Astrocyte (in vitro differentiated cells and primary cell): ENCODE measurements at regions not wholly inside any gene's neighbourhood (a gene's known extent, or its start where the extent isn't known, plus 50 kb on each side); places are given as distances from the start of the nearest gene placed in this dataset.

Experiments used
- DNase-seq: peaks from one replicate; pipeline ENCODE4 v3.0.0-alpha.2; 2010; ENCODE audit warnings: low read depth
- FAIRE-seq: peaks from 2 replicates; lab custom pipeline; 2011; peaks lifted over from hg19 to GRCh38; lab: Jason Lieb, UNC
- H2AFZ ChIP-seq: 2 replicates; pipeline ENCODE4 v1.6.0; 2012; ENCODE audit warnings: low read depth, low read length, inconsistent platforms
- H3K27ac ChIP-seq: 2 replicates; pipeline ENCODE4 v1.5.1; 2011; ENCODE audit warnings: low read depth, low read length, inconsistent platforms
- H3K27me3 ChIP-seq: 2 replicates; pipeline ENCODE4 v1.6.0; 2011; ENCODE audit warnings: low read length, inconsistent platforms; ENCODE audit not compliant: insufficient read depth
- H3K36me3 ChIP-seq: 2 replicates; pipeline ENCODE4 v1.5.1; 2011; ENCODE audit warnings: low read length, inconsistent platforms; ENCODE audit not compliant: insufficient read depth
- H3K4me1 ChIP-seq: 2 replicates; pipeline ENCODE4 v1.5.1; 2011; ENCODE audit warnings: low read length, inconsistent platforms; ENCODE audit not compliant: insufficient read depth
- H3K4me2 ChIP-seq: 2 replicates; pipeline ENCODE4 v1.6.0; 2012; ENCODE audit warnings: low read length, inconsistent platforms
- H3K4me3 ChIP-seq: 2 replicates; pipeline ENCODE4 v1.5.1; 2011; ENCODE audit warnings: low read depth, mild to moderate bottlenecking, low read length, inconsistent platforms; ENCODE audit not compliant: insufficient read depth
- H3K79me2 ChIP-seq: 2 replicates; pipeline ENCODE4 v1.6.0; 2012; ENCODE audit warnings: mild to moderate bottlenecking, low read length, inconsistent platforms; ENCODE audit not compliant: insufficient read depth
- H3K9ac ChIP-seq: 2 replicates; pipeline ENCODE4 v1.6.0; 2012; ENCODE audit warnings: mild to moderate bottlenecking, low read length, inconsistent platforms
- H3K9me3 ChIP-seq: 2 replicates; pipeline ENCODE4 v1.5.1; 2012; ENCODE audit warnings: low read depth, mild to moderate bottlenecking, low read length, inconsistent platforms; ENCODE audit not compliant: insufficient read depth
- H4K20me1 ChIP-seq: 2 replicates; pipeline ENCODE4 v1.6.0; 2012; ENCODE audit warnings: low read length, inconsistent platforms; ENCODE audit not compliant: insufficient read depth
- H3K27ac Mint-ChIP-seq: one replicate; pipeline ENCODE4 v1.8.0; 2021; ENCODE audit warnings: mild to moderate bottlenecking, mixed read lengths; ENCODE audit not compliant: unreplicated experiment
- H3K27me3 Mint-ChIP-seq: one replicate; pipeline ENCODE4 v1.8.0; 2021; ENCODE audit warnings: low read depth, mixed read lengths; ENCODE audit not compliant: unreplicated experiment
- H3K36me3 Mint-ChIP-seq: one replicate; pipeline ENCODE4 v1.8.0; 2021; ENCODE audit warnings: low read depth, mixed read lengths; ENCODE audit not compliant: unreplicated experiment
- H3K4me1 Mint-ChIP-seq: one replicate; pipeline ENCODE4 v1.8.0; 2021; ENCODE audit warnings: low read depth, mixed read lengths; ENCODE audit not compliant: unreplicated experiment
- H3K4me3 Mint-ChIP-seq: one replicate; pipeline ENCODE4 v1.8.0; 2021; ENCODE audit warnings: mild to moderate bottlenecking, moderate library complexity, mixed read lengths; ENCODE audit not compliant: unreplicated experiment
- H3K9me3 Mint-ChIP-seq: one replicate; pipeline ENCODE4 v1.8.0; 2021; ENCODE audit warnings: mild to moderate bottlenecking, mixed read lengths; ENCODE audit not compliant: unreplicated experiment
- EZH2 ChIP-seq: IDR thresholded peaks from 2 replicates; pipeline ENCODE4 v1.6.1; 2012; ENCODE audit warnings: mild to moderate bottlenecking, low read length, inconsistent platforms; ENCODE audit not compliant: insufficient read depth
- TF ChIP-seq, protein P1 (sequence below): IDR thresholded peaks from 2 replicates; pipeline ENCODE4 v1.5.1; 2011; ENCODE audit warnings: low read depth, mild to moderate bottlenecking, inconsistent platforms, low read length, moderate library complexity; ENCODE audit not compliant: insufficient read depth

DNA sequence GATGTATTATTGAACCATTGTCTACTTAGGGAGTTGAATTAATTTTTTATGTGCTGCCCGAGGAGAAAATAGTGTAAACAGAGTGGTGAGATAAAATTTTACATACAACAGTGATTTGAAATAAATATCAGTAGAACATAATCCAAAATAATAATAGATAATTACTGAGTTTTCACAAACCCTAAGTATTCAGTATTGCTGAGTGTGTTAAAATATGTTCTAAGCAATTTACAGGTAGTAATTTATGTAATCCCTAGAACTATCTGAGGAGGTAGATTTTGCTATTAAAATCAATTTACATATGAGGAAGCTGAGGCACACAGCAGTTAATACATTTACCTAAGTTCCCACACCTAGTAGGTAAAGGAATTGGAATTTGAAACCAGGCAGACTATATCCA, 134.7 kb upstream of the FAT1 start:
- no peak for TF ChIP-seq EZH2
- TF ChIP-seq, protein P1, sequence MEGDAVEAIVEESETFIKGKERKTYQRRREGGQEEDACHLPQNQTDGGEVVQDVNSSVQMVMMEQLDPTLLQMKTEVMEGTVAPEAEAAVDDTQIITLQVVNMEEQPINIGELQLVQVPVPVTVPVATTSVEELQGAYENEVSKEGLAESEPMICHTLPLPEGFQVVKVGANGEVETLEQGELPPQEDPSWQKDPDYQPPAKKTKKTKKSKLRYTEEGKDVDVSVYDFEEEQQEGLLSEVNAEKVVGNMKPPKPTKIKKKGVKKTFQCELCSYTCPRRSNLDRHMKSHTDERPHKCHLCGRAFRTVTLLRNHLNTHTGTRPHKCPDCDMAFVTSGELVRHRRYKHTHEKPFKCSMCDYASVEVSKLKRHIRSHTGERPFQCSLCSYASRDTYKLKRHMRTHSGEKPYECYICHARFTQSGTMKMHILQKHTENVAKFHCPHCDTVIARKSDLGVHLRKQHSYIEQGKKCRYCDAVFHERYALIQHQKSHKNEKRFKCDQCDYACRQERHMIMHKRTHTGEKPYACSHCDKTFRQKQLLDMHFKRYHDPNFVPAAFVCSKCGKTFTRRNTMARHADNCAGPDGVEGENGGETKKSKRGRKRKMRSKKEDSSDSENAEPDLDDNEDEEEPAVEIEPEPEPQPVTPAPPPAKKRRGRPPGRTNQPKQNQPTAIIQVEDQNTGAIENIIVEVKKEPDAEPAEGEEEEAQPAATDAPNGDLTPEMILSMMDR: no peak
- DNase-seq: no peak
- Histone ChIP-seq H2AFZ (no peak overlapping the region), H4K20me1 (no peaks in the 10 kb centered on the region), H3K4me1 (no peaks in the 10 kb centered on the region), H3K4me3 (no peak overlapping the region), H3K9ac (no peak overlapping the region), H3K79me2 (no peaks in the 10 kb centered on the region), H3K36me3 (no peaks in the 10 kb centered on the region), H3K27ac (no peak overlapping the region), H3K4me2 (no peak overlapping the region), H3K9me3 (no peaks in the 10 kb centered on the region), H3K27me3 (no peaks in the 10 kb centered on the region)
- no peak overlapping the region for H3K4me3 Mint-ChIP-seq
- no peak for FAIRE-seq
- no peaks in the 10 kb centered on the region for H3K36me3 Mint-ChIP-seq
- H3K27ac Mint-ChIP-seq: no peak overlapping the region
- H3K27me3 Mint-ChIP-seq: no peaks in the 10 kb centered on the region
- H3K9me3 Mint-ChIP-seq: peaks cover 3% of the 10 kb centered on the region
- H3K4me1 Mint-ChIP-seq: peaks cover 7% of the 10 kb centered on the region

DNA sequence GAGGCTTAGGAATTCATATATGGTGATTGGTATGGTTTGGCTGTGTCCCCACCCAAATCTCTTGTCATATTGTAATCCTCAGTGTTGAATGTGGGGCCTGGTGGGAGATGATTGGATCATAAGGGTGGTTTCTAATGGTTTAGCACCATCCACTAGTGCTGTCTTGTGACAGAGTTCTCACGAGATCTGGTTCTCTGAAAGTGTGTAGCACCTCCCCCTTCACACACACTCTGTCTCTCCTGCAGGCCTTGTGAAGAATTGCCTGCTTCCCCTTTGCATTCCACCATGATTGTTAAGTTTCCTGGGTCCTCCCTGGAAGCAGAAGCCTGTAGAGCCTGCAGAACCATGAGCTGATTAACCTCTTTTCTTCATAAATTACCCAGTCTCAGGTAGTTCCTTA, 135.8 kb upstream of the FAT1 start:
- Histone ChIP-seq H3K9me3 (no peaks in the 10 kb centered on the region), H4K20me1 (no peaks in the 10 kb centered on the region), H3K4me3 (no peak overlapping the region), H2AFZ (no peak overlapping the region), H3K79me2 (no peaks in the 10 kb centered on the region), H3K27ac (no peak overlapping the region), H3K36me3 (no peaks in the 10 kb centered on the region), H3K4me1 (no peaks in the 10 kb centered on the region), H3K27me3 (no peaks in the 10 kb centered on the region), H3K4me2 (no peak overlapping the region), H3K9ac (no peak overlapping the region)
- H3K27me3 Mint-ChIP-seq: peaks cover 2% of the 10 kb centered on the region
- FAIRE-seq (no peak), DNase-seq (no peak)
- H3K36me3 Mint-ChIP-seq: peaks cover 2% of the 10 kb centered on the region
- peaks cover 6% of the 10 kb centered on the region for H3K9me3 Mint-ChIP-seq
- no peak overlapping the region for H3K4me3 Mint-ChIP-seq
- peaks cover 4% of the 10 kb centered on the region for H3K4me1 Mint-ChIP-seq
- H3K27ac Mint-ChIP-seq: no peak overlapping the region
- TF ChIP-seq, protein P1: no peak
- TF ChIP-seq EZH2: no peak

DNA sequence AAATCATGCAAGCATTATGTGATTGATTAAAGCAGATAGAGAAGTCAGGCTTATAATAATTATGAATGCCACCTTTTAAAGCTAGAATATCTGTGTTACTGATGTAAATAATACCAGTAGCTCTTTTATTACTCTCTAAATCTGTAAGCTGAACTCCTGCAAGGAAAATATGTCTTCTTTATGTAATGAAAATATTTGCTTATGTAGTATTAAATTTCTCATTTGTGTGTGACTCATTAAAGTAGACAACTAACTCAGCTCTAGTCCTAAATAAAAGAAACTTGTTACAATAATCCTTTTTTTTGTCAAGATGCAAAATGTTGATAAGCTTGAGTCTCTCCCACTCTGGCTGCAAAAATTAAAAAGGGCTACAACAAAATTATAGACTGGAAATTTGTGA, 137.7 kb upstream of the FAT1 start:
- H3K4me3 ChIP-seq: no peak overlapping the region
- Mint-ChIP-seq H3K27me3 (peaks cover 2% of the 10 kb centered on the region), H3K4me1 (no peaks in the 10 kb centered on the region)

More for the DNA sequence above, 137.7 kb upstream of the FAT1 start:
- Histone ChIP-seq H3K9ac (no peak overlapping the region), H2AFZ (no peak overlapping the region), H3K9me3 (no peaks in the 10 kb centered on the region), H3K4me2 (no peak overlapping the region), H3K79me2 (no peaks in the 10 kb centered on the region), H3K4me1 (no peaks in the 10 kb centered on the region), H3K27ac (no peak overlapping the region), H3K27me3 (no peaks in the 10 kb centered on the region), H4K20me1 (no peaks in the 10 kb centered on the region), H3K36me3 (no peaks in the 10 kb centered on the region)
- TF ChIP-seq, protein P1: no peak
- TF ChIP-seq EZH2: no peak
- Mint-ChIP-seq H3K36me3 (peaks cover 2% of the 10 kb centered on the region), H3K4me3 (no peak overlapping the region), H3K27ac (no peak overlapping the region), H3K9me3 (peaks cover 6% of the 10 kb centered on the region)
- no peak for FAIRE-seq
- DNase-seq: no peak
